HepG2 (cell line): ENCODE measurements at regions not wholly inside any gene's neighbourhood (a gene's known extent, or its start where the extent isn't known, plus 50 kb on each side); places are given as distances from the start of the nearest gene placed in this dataset.

ENCODE experiments used
- ATAC-seq: fragments of 200-7000 bp; cut with Tn5 transposase; 3 replicates; pipeline ENCODE4 v1.9.1; 2020; ENCODE audit warnings: mild to moderate bottlenecking, moderate library complexity
- BruUV-seq: library from RNA; stranded (reverse); fragments of 400-500 nt; replicated peaks from 2 replicates; lab custom pipeline; 2021; lab: Mats Ljungman, UMichigan
- CTCF ChIA-PET: fragments of 300-600 bp; formaldehyde crosslinking; extraction: SDS; loops from one replicate; lab custom pipeline; 2021; ENCODE audit warnings: low total read pairs, inconsistent platforms, low intra/inter-chr PET ratio; lab: Yijun Ruan, JAX
- POLR2A ChIA-PET: fragments of 350-600 bp; sonication (Branson Sonifier 250); formaldehyde crosslinking; loops from one replicate; lab custom pipeline; 2020; ENCODE audit warnings: antibody characterized with exemption, inconsistent platforms; lab: Yijun Ruan, JAX
- DNase-seq: peaks from one replicate; pipeline ENCODE4 v3.0.0-alpha.2; 2015; ENCODE audit warnings: low spot score
- FAIRE-seq: peaks from 3 replicates; lab custom pipeline; 2011; peaks lifted over from hg19 to GRCh38; lab: Jason Lieb, UNC
- H2AFZ ChIP-seq: one replicate; pipeline ENCODE4 v1.6.1; 2011; ENCODE audit warnings: low read length, inconsistent platforms
- H3K27ac ChIP-seq: fragments of 300-600 bp; 3 replicates; pipeline ENCODE4 v1.8.0; 2011; ENCODE audit warnings: mixed run types, mild to moderate bottlenecking, mixed read lengths, low read length, inconsistent platforms; ENCODE audit not compliant: insufficient read depth; ENCODE audit errors: extremely low read length
- H3K27me3 ChIP-seq, 2 experiments: fragments of 200-600 bp in 1 of 2; 2 replicates in 1 of 2; 3 replicates in 1 of 2; pipeline versions ENCODE4 v1.6.0 to v1.8.0; 2011; ENCODE audit warnings: low read length in 2 of 2, mild to moderate bottlenecking in 2 of 2, moderate library complexity in 2 of 2, inconsistent platforms in 1 of 2; ENCODE audit not compliant: insufficient read depth in 2 of 2, control insufficient read depth in 1 of 2
- H3K36me3 ChIP-seq, 2 experiments: fragments of 200-600 bp in 1 of 2; replicated peaks in 1 of 2; 2 replicates in 1 of 2; 3 replicates in 1 of 2; pipeline versions ENCODE4 v1.5.1 to v1.8.0; 2011; ENCODE audit warnings: low read length in 2 of 2, inconsistent platforms in 1 of 2; ENCODE audit not compliant: insufficient read depth in 2 of 2, control insufficient read depth in 1 of 2
- H3K4me1 ChIP-seq: 2 replicates; pipeline ENCODE4 v1.5.1; 2012; ENCODE audit warnings: low read length, inconsistent platforms; ENCODE audit not compliant: insufficient read depth
- H3K4me2 ChIP-seq: 2 replicates; pipeline ENCODE4 v1.6.0; 2011; ENCODE audit warnings: low read depth, low read length, inconsistent platforms
- H3K4me3 ChIP-seq, 3 experiments: fragments of 200-600 bp in 1 of 3; sonication (generic), shearing (Covaris generic) in 1 of 3; replicated peaks in 1 of 3; 2 replicates each; pipeline ENCODE4 v1.5.1; 2011 to 2016; ENCODE audit warnings: low read length in 3 of 3, inconsistent platforms in 2 of 3, low read depth in 2 of 3, mild to moderate bottlenecking in 2 of 3, control low read depth in 1 of 3, mixed read lengths in 1 of 3; ENCODE audit not compliant: insufficient read depth in 1 of 3
- H3K79me2 ChIP-seq: one replicate; pipeline ENCODE4 v1.6.1; 2011; ENCODE audit warnings: low read length, inconsistent platforms; ENCODE audit not compliant: insufficient read depth
- H3K9ac ChIP-seq: 2 replicates; pipeline ENCODE4 v1.6.0; 2011; ENCODE audit warnings: mild to moderate bottlenecking, low read depth, low read length, inconsistent platforms; ENCODE audit not compliant: insufficient read depth
- H3K9me3 ChIP-seq: 2 replicates; pipeline ENCODE4 v1.5.1; 2012; ENCODE audit warnings: mild to moderate bottlenecking, low read length
- H4K20me1 ChIP-seq: 2 replicates; pipeline ENCODE4 v1.6.0; 2011; ENCODE audit warnings: inconsistent platforms, mild to moderate bottlenecking, low read length, moderate library complexity; ENCODE audit not compliant: insufficient read depth
- ATM ChIP-seq: fragments of 450-650 bp; IDR thresholded peaks from 2 replicates; pipeline ENCODE4 v1.7.1; 2017; ENCODE audit warnings: mild to moderate bottlenecking, borderline replicate concordance
- GPN1 ChIP-seq: sonication (generic); formaldehyde crosslinking; IDR thresholded peaks from 2 replicates; pipeline ENCODE4 v1.5.1; 2020; ENCODE audit warnings: missing genetic modification reagents, borderline replicate concordance
- HOXA7 ChIP-seq: sonication (generic); formaldehyde crosslinking; IDR thresholded peaks from 2 replicates; pipeline ENCODE4 v1.8.1; 2022; ENCODE audit warnings: mild to moderate bottlenecking, missing genetic modification reagents, moderate library complexity
- POLR2AphosphoS2 ChIP-seq: IDR thresholded peaks from 2 replicates; pipeline ENCODE4 v1.6.1; 2011; ENCODE audit warnings: low read depth, low read length, improper control_type of control experiment
- ZNF121 ChIP-seq: sonication (generic); formaldehyde crosslinking; IDR thresholded peaks from 2 replicates; pipeline ENCODE4 v1.5.0; 2020; ENCODE audit warnings: mild to moderate bottlenecking, missing genetic modification reagents
- ZNF264 ChIP-seq: sonication (generic); formaldehyde crosslinking; IDR thresholded peaks from 2 replicates; pipeline ENCODE4 v1.4.0; 2020; ENCODE audit warnings: missing genetic modification reagents
- ZNF615 ChIP-seq: sonication (generic); formaldehyde crosslinking; IDR thresholded peaks from 2 replicates; pipeline ENCODE4 v1.5.0; 2020; ENCODE audit warnings: mild to moderate bottlenecking, missing genetic modification reagents, borderline replicate concordance
- WGBS: methylation state at CpG from one replicate; pipeline ENCODE4 v1.1.6; 2017; ENCODE audit warnings: low lambda C conversion rate; 5-methylcytosine and 5-hydroxymethylcytosine counted together
- in situ Hi-C: cut with HindIII; loops from 2 replicates; pipeline ENCODE4 v1.10.0; 2017; ENCODE audit warnings: low pct_unique_long_range_greater_than_20kb; ENCODE audit not compliant: extremely low pct_ligation_motif_present
- intact Hi-C: fragments of 100-400 bp; cut with micrococcal nuclease; formaldehyde crosslinking; loops from one replicate; pipeline ENCODE4 v1.10.0; 2022; ENCODE audit not compliant: unreplicated experiment

DNA sequence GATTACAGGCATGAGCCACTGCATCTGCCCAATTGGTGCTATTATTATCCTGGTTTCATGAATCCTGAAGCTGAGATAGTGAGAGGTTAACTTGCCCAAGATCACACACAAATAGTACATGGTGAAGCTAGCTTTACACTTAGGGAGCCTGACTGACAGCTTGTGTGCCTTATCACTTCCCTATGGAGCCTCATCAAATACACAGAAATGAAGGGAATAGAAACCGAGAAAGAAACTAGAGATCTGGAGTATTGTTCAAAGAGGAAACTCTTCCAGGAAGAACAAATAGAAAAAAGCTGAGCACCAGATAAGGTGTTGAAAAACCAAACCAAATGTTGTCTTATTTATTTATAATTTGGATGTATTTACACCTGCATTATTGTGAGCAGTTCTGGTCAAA is 155.0 kb upstream of the CITED2 start:
- no peak overlapping the region for H2AFZ ChIP-seq
- in situ Hi-C loops: no loop called here
- H3K36me3 ChIP-seq: no peaks in the 10 kb centered on the region
- BruUV-seq: no TSS peak
- H3K9me3 ChIP-seq: no peaks in the 10 kb centered on the region
- ChIA-PET POLR2A (no interaction called here), CTCF (no interaction called here)
- H3K9ac ChIP-seq: no peak overlapping the region
- DNase-seq (no peak), ATAC-seq (no peak), FAIRE-seq (no peak)
- no peaks in the 10 kb centered on the region for H4K20me1 ChIP-seq
- H3K27me3 ChIP-seq: no peaks in the 10 kb centered on the region; a peak in 1 of 5 replicates
- peaks cover 29% of the 10 kb centered on the region for H3K4me1 ChIP-seq
- 38% methylated on average over 1 of the region's 1 CpG for WGBS
- H3K4me2 ChIP-seq: no peak overlapping the region
- no peak overlapping the region for H3K27ac ChIP-seq
- intact Hi-C loops: no loop called here
- H3K79me2 ChIP-seq: no peaks in the 10 kb centered on the region
- no peak for TF ChIP-seq POLR2AphosphoS2
- TF ChIP-seq ATM: no peak
- TF ChIP-seq HOXA7 (CRISPR knock-in tag): no peak
- H3K4me3 ChIP-seq: no peak overlapping the region

DNA sequence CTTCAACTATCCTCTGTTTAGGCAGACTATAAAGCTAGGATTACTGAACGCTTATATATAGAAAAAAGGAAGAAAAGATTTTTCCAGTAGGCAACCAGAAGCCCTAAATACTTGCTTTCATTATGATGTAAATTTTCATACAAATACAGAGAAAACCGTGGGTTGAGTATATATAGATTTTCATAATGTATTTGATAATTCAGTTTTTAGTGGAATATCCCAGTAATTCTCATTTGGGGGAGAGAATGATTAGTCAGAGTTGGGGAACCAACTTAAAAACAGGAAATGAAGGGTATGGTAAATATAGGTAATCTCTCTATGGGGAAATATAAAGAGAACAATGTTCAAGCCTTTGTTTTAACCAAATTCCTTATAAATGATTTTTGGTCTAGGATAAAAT is 154.0 kb upstream of the CITED2 start:
- POLR2A ChIA-PET: no interaction called here
- Histone ChIP-seq H3K27ac (no peak overlapping the region), H3K4me1 (peaks cover 22% of the 10 kb centered on the region), H3K9ac (no peak overlapping the region), H2AFZ (no peak overlapping the region), H3K4me2 (no peak overlapping the region), H3K9me3 (no peaks in the 10 kb centered on the region), H3K79me2 (no peaks in the 10 kb centered on the region), H3K27me3 (no peaks in the 10 kb centered on the region), H4K20me1 (no peaks in the 10 kb centered on the region), H3K4me3 (no peak overlapping the region), H3K36me3 (no peaks in the 10 kb centered on the region)
- 14% methylated on average over 2 of the region's 2 CpGs for WGBS
- FAIRE-seq: no peak
- CTCF ChIA-PET: no interaction called here
- in situ Hi-C loops (no loop called here), intact Hi-C loops (no loop called here)
- ATAC-seq: no peak
- no TSS peak for BruUV-seq
- no peak for DNase-seq
- TF ChIP-seq ZNF264 (CRISPR knock-in tag) (no peak), ZNF121 (no peak), GPN1 (no peak), ZNF615 (CRISPR knock-in tag) (no peak)
